ENCODE measurements at regions not wholly inside any gene's neighbourhood (a gene's known extent, or its start where the extent isn't known, plus 50 kb on each side); places are given as distances from the start of the nearest gene placed in this dataset.
"Not testable (repeated sequence)": the region's sequence is repeated elsewhere in the genome, so short reads cannot be mapped to it uniquely, and the experiment has no call there.

DNA sequence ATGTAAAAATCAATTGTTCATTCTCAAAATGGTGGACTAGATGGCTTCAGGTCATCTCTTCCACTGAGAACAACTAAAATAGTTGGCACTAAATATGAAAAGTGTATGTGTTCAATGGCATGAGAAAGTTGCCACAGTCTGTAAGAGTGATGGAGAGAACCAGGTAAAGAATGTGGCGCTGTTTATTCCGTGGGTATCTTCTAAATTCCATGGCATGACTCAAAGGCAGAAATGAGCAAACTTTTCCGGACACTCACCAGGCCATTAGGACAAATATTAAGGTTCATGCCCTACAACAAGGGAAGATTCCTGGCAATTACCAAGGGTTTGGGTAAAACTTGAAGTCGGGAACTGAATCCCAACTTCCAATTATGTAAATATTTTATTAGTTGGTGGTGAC, 825.4 kb upstream of the CDH6 start:
- DNase-seq (ENCODE audit: low spot score in 2 of 2) (no peak), ATAC-seq (replicated peaks; ENCODE audit: extremely low read depth, poor library complexity, severe bottlenecking) (no peak)
- Mint-ChIP-seq H3K4me1 (no peaks in the 10 kb centered on the region), H3K27me3 (no peaks in the 10 kb centered on the region), H3K9me3 (peaks cover 26% of the 10 kb centered on the region), H3K27ac (ENCODE audit: low read depth) (no peak overlapping the region), H3K36me3 (ENCODE audit: insufficient read depth) (peaks cover 2% of the 10 kb centered on the region), H3K4me3 (no peak overlapping the region)

DNA sequence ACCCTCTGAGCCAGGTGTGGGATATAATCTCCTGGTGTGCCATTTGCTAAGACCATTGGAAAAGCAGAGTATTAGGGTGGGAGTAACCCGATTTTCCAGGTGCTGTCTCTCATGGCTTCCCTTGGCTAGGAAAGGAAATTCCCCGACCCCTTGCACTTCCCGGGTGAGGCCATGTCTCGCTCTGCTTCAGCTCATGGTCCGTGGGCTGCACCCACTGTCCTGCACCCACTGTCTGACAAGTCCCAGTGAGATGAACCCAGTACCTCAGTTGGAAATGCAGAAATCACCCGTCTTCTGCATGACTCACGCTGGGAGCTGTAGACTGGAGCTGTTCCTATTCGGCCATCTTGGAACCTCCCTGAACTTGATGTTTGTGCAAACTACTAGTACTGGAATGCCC, 828.5 kb upstream of the CDH6 start:
- H3K9me3 Mint-ChIP-seq: peaks cover 26% of the 10 kb centered on the region
- not testable (repeated sequence) for ATAC-seq (replicated peaks; ENCODE audit: extremely low read depth, poor library complexity, severe bottlenecking); H3K27ac Mint-ChIP-seq (ENCODE audit: low read depth); H3K4me3 Mint-ChIP-seq; H3K27me3 Mint-ChIP-seq; DNase-seq (ENCODE audit: low spot score in 2 of 2); H3K36me3 Mint-ChIP-seq (ENCODE audit: insufficient read depth); H3K4me1 Mint-ChIP-seq

DNA sequence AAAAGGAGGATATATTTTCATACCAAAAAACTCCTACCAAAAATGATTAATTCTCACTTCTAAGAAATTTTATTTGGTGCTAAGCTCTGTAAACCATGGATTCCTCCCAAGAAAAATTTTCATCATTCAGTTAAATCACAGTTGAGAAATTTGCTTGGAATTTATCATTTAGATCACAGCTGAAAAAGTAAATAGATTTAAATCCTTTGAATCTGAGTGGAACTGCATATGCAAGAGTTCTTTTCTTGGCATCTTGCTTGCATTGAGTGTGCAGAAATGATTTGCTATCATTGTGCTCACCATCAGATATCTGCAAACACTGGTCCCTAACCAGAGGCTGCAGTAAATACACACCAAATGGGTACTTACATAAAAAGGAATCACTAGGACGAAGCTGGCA, 836.1 kb upstream of the CDH6 start:
- no peaks in the 10 kb centered on the region for H3K36me3 Mint-ChIP-seq (ENCODE audit: insufficient read depth)
- no peaks in the 10 kb centered on the region for H3K27me3 Mint-ChIP-seq
- ATAC-seq (replicated peaks; ENCODE audit: extremely low read depth, poor library complexity, severe bottlenecking) (no peak), DNase-seq (ENCODE audit: low spot score in 2 of 2) (no peak)
- no peaks in the 10 kb centered on the region for H3K4me1 Mint-ChIP-seq
- H3K4me3 Mint-ChIP-seq: no peak overlapping the region
- H3K27ac Mint-ChIP-seq (ENCODE audit: low read depth): no peak overlapping the region
- peaks cover 13% of the 10 kb centered on the region for H3K9me3 Mint-ChIP-seq

DNA sequence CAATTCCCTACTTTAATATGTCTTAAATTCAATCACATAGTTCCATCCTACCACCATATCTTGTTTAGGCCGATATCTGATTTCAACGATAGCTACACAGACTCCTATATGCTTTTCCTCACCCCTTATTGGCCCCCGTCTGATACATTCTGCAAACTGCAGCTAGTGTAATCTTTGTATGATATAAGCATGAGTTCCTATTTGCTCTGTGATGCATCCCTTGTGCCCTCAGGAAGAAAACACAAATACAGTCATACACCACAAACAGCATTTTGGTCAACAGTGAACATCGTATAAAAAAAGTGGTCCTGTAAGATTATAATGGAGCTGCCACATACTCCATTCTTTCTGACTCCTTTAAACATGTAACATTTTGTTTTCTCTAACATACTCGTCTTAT, 837.8 kb upstream of the CDH6 start:
- Mint-ChIP-seq H3K4me1 (no peaks in the 10 kb centered on the region), H3K4me3 (no peak overlapping the region), H3K27ac (ENCODE audit: low read depth) (no peak overlapping the region), H3K27me3 (no peaks in the 10 kb centered on the region), H3K9me3 (peaks cover 8% of the 10 kb centered on the region), H3K36me3 (ENCODE audit: insufficient read depth) (no peaks in the 10 kb centered on the region)
- DNase-seq (ENCODE audit: low spot score in 2 of 2): no peak
- no peak for ATAC-seq (replicated peaks; ENCODE audit: extremely low read depth, poor library complexity, severe bottlenecking)

DNA sequence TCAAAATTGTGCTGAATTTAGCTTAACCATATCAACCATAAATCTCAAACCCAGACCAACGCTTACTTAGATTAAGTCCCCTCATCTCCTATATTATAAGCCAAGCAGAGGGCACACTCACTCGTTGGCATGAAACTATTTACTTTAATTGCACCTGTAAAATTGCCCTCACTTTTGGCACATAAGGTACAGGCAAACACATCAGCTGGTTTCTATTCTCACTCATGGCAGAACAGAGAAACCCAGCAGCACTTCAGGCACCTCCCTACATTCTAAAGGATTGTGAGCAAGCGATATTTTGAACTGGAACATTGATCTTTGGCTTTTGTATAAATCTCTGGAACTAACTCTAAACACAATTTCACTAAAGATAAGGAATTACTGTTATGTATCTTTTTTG, 845.6 kb upstream of the CDH6 start:
- ATAC-seq (replicated peaks; ENCODE audit: extremely low read depth, poor library complexity, severe bottlenecking) (no peak), DNase-seq (ENCODE audit: low spot score in 2 of 2) (no peak)
- H3K27ac Mint-ChIP-seq (ENCODE audit: low read depth): no peak overlapping the region

DNA sequence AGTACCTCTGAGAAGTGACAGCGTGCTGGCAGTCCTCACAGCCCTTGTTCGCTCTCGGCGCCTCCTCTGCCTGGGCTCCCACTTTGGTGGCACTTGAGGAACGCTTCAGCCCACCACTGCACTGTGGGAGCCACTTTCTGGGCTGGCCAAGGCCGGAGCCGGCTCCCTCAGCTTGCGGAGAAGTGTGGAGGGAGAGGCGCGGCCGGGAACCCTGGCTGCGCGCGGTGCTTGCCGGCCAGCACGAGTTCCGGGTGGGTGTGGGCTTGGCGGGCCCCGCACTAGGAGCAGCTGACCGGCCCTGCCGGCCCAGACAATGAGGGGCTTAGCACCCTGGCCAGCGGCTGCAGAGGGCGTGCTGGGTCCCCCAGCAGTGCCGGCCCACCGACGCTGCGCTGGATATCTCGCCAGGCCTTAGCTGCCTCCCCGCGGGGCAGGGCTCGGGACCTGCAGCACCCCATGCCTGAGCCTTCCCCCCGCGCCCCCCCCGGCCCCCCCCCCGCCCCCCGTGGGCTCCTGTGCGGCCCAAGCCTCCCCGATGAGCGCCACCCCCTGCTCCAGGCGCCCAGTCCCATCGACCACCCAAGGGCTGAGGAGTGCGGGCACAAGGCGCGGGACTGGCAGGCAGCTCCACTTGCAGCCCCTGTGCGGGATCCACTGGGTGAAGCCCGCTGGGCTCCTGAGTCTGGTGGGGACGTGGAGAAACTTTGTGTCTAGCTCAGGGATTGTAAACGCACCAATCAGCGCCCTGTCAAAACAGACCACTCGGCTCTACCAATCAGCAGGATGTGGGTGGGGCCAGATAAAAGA, 847.7 kb upstream of the CDH6 start:
- not testable (repeated sequence) for H3K36me3 Mint-ChIP-seq (ENCODE audit: insufficient read depth); ATAC-seq (replicated peaks; ENCODE audit: extremely low read depth, poor library complexity, severe bottlenecking); H3K4me1 Mint-ChIP-seq; H3K4me3 Mint-ChIP-seq; H3K27ac Mint-ChIP-seq (ENCODE audit: low read depth); H3K27me3 Mint-ChIP-seq; DNase-seq (ENCODE audit: low spot score in 2 of 2)
- H3K9me3 Mint-ChIP-seq: peaks cover 16% of the 10 kb centered on the region

More for the DNA sequence above, 845.6 kb upstream of the CDH6 start:
- no peak overlapping the region for H3K4me3 Mint-ChIP-seq
- no peaks in the 10 kb centered on the region for H3K4me1 Mint-ChIP-seq
- no peaks in the 10 kb centered on the region for H3K36me3 Mint-ChIP-seq (ENCODE audit: insufficient read depth)
- no peaks in the 10 kb centered on the region for H3K27me3 Mint-ChIP-seq
- peaks cover 14% of the 10 kb centered on the region for H3K9me3 Mint-ChIP-seq

DNA sequence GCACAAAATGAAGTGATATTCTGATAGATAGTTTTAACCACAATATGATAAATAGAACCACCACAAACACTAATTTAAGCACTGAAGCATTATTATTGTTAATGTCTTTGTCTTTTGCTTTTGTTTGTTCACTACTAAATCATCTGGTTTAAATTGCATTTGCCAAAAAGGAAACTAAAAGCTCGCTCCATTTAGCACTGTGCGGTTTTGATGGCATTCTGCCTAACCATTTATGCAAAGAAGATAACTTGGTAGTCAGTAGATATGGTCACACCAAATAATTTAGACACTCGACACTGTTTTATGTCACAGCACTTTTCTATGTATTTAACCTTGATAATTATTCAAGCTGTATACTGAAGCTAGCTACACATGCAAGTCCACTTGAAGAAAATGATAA, 849.8 kb upstream of the CDH6 start:
- Mint-ChIP-seq H3K4me3 (no peak overlapping the region), H3K9me3 (peaks cover 19% of the 10 kb centered on the region), H3K27ac (ENCODE audit: low read depth) (no peak overlapping the region), H3K27me3 (no peaks in the 10 kb centered on the region), H3K36me3 (ENCODE audit: insufficient read depth) (no peaks in the 10 kb centered on the region), H3K4me1 (no peaks in the 10 kb centered on the region)
- DNase-seq (ENCODE audit: low spot score in 2 of 2) (no peak), ATAC-seq (replicated peaks; ENCODE audit: extremely low read depth, poor library complexity, severe bottlenecking) (no peak)

DNA sequence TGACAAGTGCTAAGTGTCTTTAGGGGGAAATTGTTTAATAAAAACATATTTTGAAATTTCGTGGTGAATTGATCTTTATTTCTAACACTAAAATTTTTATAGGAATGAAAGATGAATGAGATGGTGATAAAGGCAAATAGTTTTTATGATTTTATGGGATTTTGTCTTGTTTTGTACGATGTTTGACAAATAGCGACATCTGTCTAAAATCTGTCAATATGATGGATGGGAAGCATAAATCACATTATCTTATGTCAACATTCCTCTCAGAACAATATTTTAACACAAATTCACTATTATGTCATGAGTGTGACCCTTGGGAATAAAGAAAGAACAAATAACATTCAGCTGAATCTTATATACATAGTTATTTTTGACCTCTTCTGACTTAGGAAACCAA, 852.0 kb upstream of the CDH6 start:
- H3K4me3 Mint-ChIP-seq: no peak overlapping the region
- ATAC-seq (replicated peaks; ENCODE audit: extremely low read depth, poor library complexity, severe bottlenecking) (no peak), DNase-seq (ENCODE audit: low spot score in 2 of 2) (no peak)
- no peaks in the 10 kb centered on the region for H3K4me1 Mint-ChIP-seq
- H3K27ac Mint-ChIP-seq (ENCODE audit: low read depth): no peak overlapping the region
- no peaks in the 10 kb centered on the region for H3K36me3 Mint-ChIP-seq (ENCODE audit: insufficient read depth)
- H3K9me3 Mint-ChIP-seq: peaks cover 18% of the 10 kb centered on the region
- no peaks in the 10 kb centered on the region for H3K27me3 Mint-ChIP-seq

DNA sequence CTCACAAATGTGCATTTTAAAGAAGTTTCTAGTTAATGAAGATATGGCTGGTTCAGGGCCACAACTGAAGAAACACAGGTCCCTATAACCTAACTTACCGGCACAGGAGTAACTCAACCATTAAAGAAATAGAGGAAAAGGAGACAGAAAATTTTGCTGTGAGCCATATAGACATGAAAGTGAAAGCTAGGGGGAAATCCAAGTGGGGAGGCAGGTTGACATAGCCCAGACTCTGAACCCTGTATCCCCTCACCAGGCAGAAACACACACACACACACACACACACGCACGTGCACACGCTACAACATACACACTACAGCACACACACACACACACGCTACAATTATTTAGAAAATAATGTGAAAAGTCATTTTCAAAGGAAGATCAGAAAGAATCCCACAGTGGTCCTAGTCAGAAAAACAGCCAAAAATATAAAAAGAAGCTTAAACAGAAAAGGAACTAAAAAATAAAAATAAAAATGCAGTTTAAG, 856.4 kb upstream of the CDH6 start:
- DNase-seq (ENCODE audit: low spot score in 2 of 2) (no peak), ATAC-seq (replicated peaks; ENCODE audit: extremely low read depth, poor library complexity, severe bottlenecking) (no peak)
- Mint-ChIP-seq H3K4me3 (no peak overlapping the region), H3K4me1 (no peaks in the 10 kb centered on the region), H3K27ac (ENCODE audit: low read depth) (no peak overlapping the region), H3K9me3 (peaks cover 26% of the 10 kb centered on the region), H3K27me3 (no peaks in the 10 kb centered on the region), H3K36me3 (ENCODE audit: insufficient read depth) (no peaks in the 10 kb centered on the region)

DNA sequence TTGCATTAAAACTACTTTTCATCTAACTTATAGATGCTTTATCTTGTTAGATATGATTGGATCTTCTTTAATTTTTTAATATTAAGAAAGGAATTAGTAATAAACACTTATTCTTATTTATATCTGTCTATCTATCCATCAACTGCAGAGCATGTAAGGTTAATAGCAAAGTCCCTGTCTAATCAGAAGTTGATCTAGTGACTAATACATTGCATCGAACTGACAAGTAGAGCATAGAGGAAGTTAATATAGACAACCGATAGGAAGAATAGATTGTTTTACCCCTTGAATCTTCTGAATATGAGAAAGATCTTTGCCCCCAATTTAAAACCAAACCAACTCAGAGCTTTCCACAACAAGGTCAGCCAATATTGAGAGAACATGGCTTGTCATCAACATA, 862.0 kb upstream of the CDH6 start:
- DNase-seq (ENCODE audit: low spot score in 2 of 2) (no peak), ATAC-seq (replicated peaks; ENCODE audit: extremely low read depth, poor library complexity, severe bottlenecking) (no peak)
- Mint-ChIP-seq H3K4me1 (no peaks in the 10 kb centered on the region), H3K27me3 (no peaks in the 10 kb centered on the region), H3K36me3 (ENCODE audit: insufficient read depth) (no peaks in the 10 kb centered on the region), H3K9me3 (peaks cover 28% of the 10 kb centered on the region), H3K27ac (ENCODE audit: low read depth) (no peak overlapping the region), H3K4me3 (no peak overlapping the region)

DNA sequence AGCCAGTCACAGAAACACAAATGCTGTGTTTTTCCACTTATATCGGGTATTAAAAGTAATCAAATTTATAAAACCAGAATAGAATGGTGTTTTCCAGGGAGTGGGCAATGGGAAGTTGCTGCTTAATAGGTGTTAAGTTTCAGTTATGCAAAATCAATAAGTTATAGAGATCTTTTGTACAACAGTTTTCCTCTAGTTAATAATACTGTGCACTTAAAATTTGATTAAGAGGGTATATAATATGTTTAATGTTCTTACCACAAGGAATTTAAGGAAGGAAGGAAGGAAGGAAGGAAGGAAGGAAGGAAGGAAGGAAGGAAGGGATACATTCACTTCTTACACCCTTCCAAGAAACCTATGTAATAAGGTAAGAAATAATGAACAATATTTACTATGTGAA, 867.7 kb upstream of the CDH6 start:
- Mint-ChIP-seq H3K27ac (ENCODE audit: low read depth) (no peak overlapping the region), H3K4me1 (no peaks in the 10 kb centered on the region), H3K9me3 (peaks cover 8% of the 10 kb centered on the region), H3K4me3 (no peak overlapping the region), H3K36me3 (ENCODE audit: insufficient read depth) (no peaks in the 10 kb centered on the region), H3K27me3 (no peaks in the 10 kb centered on the region)
- no peak for DNase-seq (ENCODE audit: low spot score in 2 of 2)
- no peak for ATAC-seq (replicated peaks; ENCODE audit: extremely low read depth, poor library complexity, severe bottlenecking)

DNA sequence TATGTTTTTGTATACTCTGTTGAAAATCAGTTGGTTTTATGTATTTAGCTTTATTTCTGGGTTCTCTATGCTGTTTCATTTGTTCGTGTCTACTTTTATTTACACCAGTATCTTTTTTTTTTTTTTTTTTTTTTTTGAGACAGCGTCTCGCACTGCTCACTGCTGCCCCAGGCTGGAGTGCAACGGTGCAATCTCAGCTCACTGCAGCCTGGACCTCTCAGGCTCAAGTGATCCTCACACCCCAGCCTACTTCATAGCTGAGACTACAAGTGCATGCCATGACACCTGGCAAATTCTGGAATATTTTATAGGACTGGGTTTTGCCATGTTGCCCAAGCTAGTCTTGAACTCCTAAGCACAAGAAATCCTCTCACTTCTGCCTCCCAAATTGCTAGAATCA, 869.4 kb upstream of the CDH6 start:
- H3K4me1 Mint-ChIP-seq: no peaks in the 10 kb centered on the region
- ATAC-seq (replicated peaks; ENCODE audit: extremely low read depth, poor library complexity, severe bottlenecking) (no peak), DNase-seq (ENCODE audit: low spot score in 2 of 2) (no peak)
- H3K4me3 Mint-ChIP-seq: no peak overlapping the region
- H3K36me3 Mint-ChIP-seq (ENCODE audit: insufficient read depth): no peaks in the 10 kb centered on the region
- peaks cover 9% of the 10 kb centered on the region for H3K9me3 Mint-ChIP-seq
- no peaks in the 10 kb centered on the region for H3K27me3 Mint-ChIP-seq
- H3K27ac Mint-ChIP-seq (ENCODE audit: low read depth): no peak overlapping the region

DNA sequence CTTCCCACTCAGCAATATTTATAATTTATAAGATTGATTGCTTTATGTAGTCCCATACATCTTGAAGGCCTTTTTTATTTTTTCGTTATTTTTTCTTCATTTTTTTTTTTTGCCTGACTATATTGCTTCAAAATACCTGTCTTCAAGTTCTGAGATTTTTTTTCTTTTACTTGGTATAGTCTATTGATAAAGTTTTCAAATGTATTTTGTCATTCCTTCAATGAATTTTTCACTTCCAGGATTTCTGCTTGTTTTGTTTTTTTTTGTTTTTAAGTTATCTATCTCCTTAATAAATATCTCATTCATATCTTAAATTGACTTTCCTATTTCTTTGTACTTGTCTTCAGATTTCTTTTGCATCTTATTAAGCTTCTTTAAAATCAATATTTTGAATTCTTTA, 905.6 kb upstream of the CDH6 start:
- H3K36me3 Mint-ChIP-seq (ENCODE audit: insufficient read depth): no peaks in the 10 kb centered on the region
- H3K27ac Mint-ChIP-seq (ENCODE audit: low read depth): no peak overlapping the region
- ATAC-seq (replicated peaks; ENCODE audit: extremely low read depth, poor library complexity, severe bottlenecking) (no peak), DNase-seq (ENCODE audit: low spot score in 2 of 2) (no peak)
- H3K9me3 Mint-ChIP-seq: peaks cover 18% of the 10 kb centered on the region
- H3K4me3 Mint-ChIP-seq: no peak overlapping the region
- no peaks in the 10 kb centered on the region for H3K4me1 Mint-ChIP-seq
- no peaks in the 10 kb centered on the region for H3K27me3 Mint-ChIP-seq
